ENCODE measurements at regions not wholly inside any gene's neighbourhood (a gene's known extent, or its start where the extent isn't known, plus 50 kb on each side); places are given as distances from the start of the nearest gene placed in this dataset.

GRCh38 chr15:35713733-35714132, 167.8 kb upstream of the DPH6 start:
- DNase-seq (ENCODE audit: low read depth in 1 of 2, low spot score in 1 of 2): no peak
- Histone ChIP-seq H3K9me3 (no peaks in the 10 kb centered on the region), H3K4me3 (no peak overlapping the region), H3K4me2 (no peak overlapping the region), H3K4me1 (no peaks in the 10 kb centered on the region), H3K27ac (no peak overlapping the region)
- ATAC-seq: no peak
- no peak for FAIRE-seq
- ChIA-PET POLR2A (no interaction called here), CTCF (no interaction called here)
- 61% methylated on average over 2 of the region's 2 CpGs for WGBS (ENCODE audit: missing lambda C conversion rate)
- no peak for TF ChIP-seq HEYL (CRISPR knock-in tag; IDR thresholded peaks at IDR 0.05)
- TF ChIP-seq BHLHE40 (IDR thresholded peaks at IDR 0.05; ENCODE audit: low read depth, low read length): no peak
- TF ChIP-seq JUN (IDR thresholded peaks at IDR 0.05): no peak
- no peak for TF ChIP-seq GATA3 (IDR thresholded peaks at IDR 0.05; ENCODE audit: borderline replicate concordance)

GRCh38 chr15:35717721-35718120, 171.8 kb upstream of the DPH6 start:
- CTCF ChIA-PET: no interaction called here
- Histone ChIP-seq H3K4me2 (no peak overlapping the region), H3K4me1 (no peaks in the 10 kb centered on the region), H3K4me3 (no peak overlapping the region), H3K27ac (no peak overlapping the region), H3K9me3 (no peaks in the 10 kb centered on the region)
- FAIRE-seq (no peak), DNase-seq (ENCODE audit: low read depth in 1 of 2, low spot score in 1 of 2) (no peak), ATAC-seq (no peak)
- WGBS (ENCODE audit: missing lambda C conversion rate): 36% methylated on average over 4 of the region's 4 CpGs
- POLR2A ChIA-PET: no interaction called here
- TF ChIP-seq ZFP36 (IDR thresholded peaks at IDR 0.05; ENCODE audit: borderline replicate concordance, partially characterized antibody) (no peak), ATOH8 (CRISPR knock-in tag; IDR thresholded peaks at IDR 0.05; ENCODE audit: low read depth) (no peak), EP300 (IDR thresholded peaks at IDR 0.05) (no peak), JUNB (IDR thresholded peaks at IDR 0.05) (no peak), HOXB13 (CRISPR knock-in tag; IDR thresholded peaks at IDR 0.05; ENCODE audit: low read depth) (no peak), SMC3 (IDR thresholded peaks at IDR 0.05) (no peak), RCOR1 (IDR thresholded peaks at IDR 0.05; ENCODE audit: low read depth, low read length) (no peak), TFCP2L1 (CRISPR knock-in tag; IDR thresholded peaks at IDR 0.05) (no peak), ZNF302 (CRISPR knock-in tag; IDR thresholded peaks at IDR 0.05) (no peak), REST (IDR thresholded peaks at IDR 0.05) (no peak), CBX2 (IDR thresholded peaks at IDR 0.05; ENCODE audit: borderline replicate concordance, low read depth) (no peak), RFX5 (IDR thresholded peaks at IDR 0.05) (no peak), CTCF (IDR thresholded peaks at IDR 0.05) (no peak), KDM5A (IDR thresholded peaks at IDR 0.05) (no peak), JUN (IDR thresholded peaks at IDR 0.05) (no peak), GATA3 (IDR thresholded peaks at IDR 0.05; ENCODE audit: borderline replicate concordance) (no peak), POLR2A (IDR thresholded peaks at IDR 0.05; ENCODE audit: low read length) (no peak), ZC3H11A (IDR thresholded peaks at IDR 0.05) (no peak)

- H3K4me3 ChIP-seq: no peak overlapping the region
- H3K4me2 ChIP-seq: no peak overlapping the region
- no peaks in the 10 kb centered on the region for H3K4me1 ChIP-seq
- ChIA-PET CTCF (interaction anchor here (1.0 kb wide), 1 partner anchor 431 kb away, joined by 3 read pairs; no protein-coding TSS in a partner anchor), POLR2A (no interaction called here)
- H3K9me3 ChIP-seq: no peaks in the 10 kb centered on the region
- 2% methylated on average over 2 of the region's 2 CpGs for WGBS (ENCODE audit: missing lambda C conversion rate)
- H3K27ac ChIP-seq: no peak overlapping the region
- ATAC-seq (no peak), FAIRE-seq (no peak), DNase-seq (ENCODE audit: low read depth in 1 of 2, low spot score in 1 of 2) (no peak)
- TF ChIP-seq HDAC2 (IDR thresholded peaks at IDR 0.05) (no peak), ZSCAN20 (CRISPR knock-in tag; IDR thresholded peaks at IDR 0.05) (no peak), CHD2 (IDR thresholded peaks at IDR 0.05; ENCODE audit: low read length, partially characterized antibody) (no peak), HOXB13 (CRISPR knock-in tag; IDR thresholded peaks at IDR 0.05; ENCODE audit: low read depth) (no peak), CTCF (IDR thresholded peaks at IDR 0.05) (no peak), EHF (CRISPR knock-in tag; IDR thresholded peaks at IDR 0.05) (no peak), EHMT2 (IDR thresholded peaks at IDR 0.05; ENCODE audit: low read depth) (no peak)
Observed at GRCh38 chr15:35720019-35720418, 174.1 kb upstream of the DPH6 start.
